Fibroblast of skin of right quadriceps (primary cell): ENCODE measurements at regions not wholly inside any gene's neighbourhood (a gene's known extent, or its start where the extent isn't known, plus 50 kb on each side); places are given as distances from the start of the nearest gene placed in this dataset.

Experiments
- DNase-seq: peaks from one replicate; pipeline ENCODE4 v3.0.0-alpha.2; 2013

GRCh38 chr12:106006382-106006781 lies 132.4 kb downstream of the NUAK1 start:
- no peak for DNase-seq

GRCh38 chr12:106006940-106007339 lies 131.8 kb downstream of the NUAK1 start:
- DNase-seq = no peak

GRCh38 chr12:106010741-106011140 lies 128.0 kb downstream of the NUAK1 start:
- peak; percentile 52 for DNase-seq
